HEK293T (cell line): ENCODE measurements at regions not wholly inside any gene's neighbourhood (a gene's known extent, or its start where the extent isn't known, plus 50 kb on each side); places are given as distances from the start of the nearest gene placed in this dataset.

ENCODE experiments used
- CTCF ChIA-PET: fragments of 350-600 bp; formaldehyde crosslinking; extraction: SDS; loops from one replicate; lab custom pipeline; 2021; ENCODE audit warnings: antibody characterized with exemption, inconsistent platforms; lab: Yijun Ruan, JAX
- POLR2A ChIA-PET: fragments of 350-600 bp; formaldehyde crosslinking; extraction: SDS; loops from one replicate; lab custom pipeline; 2020; ENCODE audit warnings: antibody characterized with exemption, inconsistent platforms; lab: Yijun Ruan, JAX
- DNase-seq: peaks from one replicate; pipeline ENCODE4 v3.0.0; 2012; ENCODE audit warnings: mixed read lengths; ENCODE audit errors: extremely low spot score
- ARNT ChIP-seq: fragments of 450-650 bp; IDR thresholded peaks from 2 replicates; pipeline ENCODE4 v1.6.1; 2017; ENCODE audit warnings: mild to moderate bottlenecking
- BHLHE40 ChIP-seq: fragments of 450-650 bp; IDR thresholded peaks from 2 replicates; pipeline ENCODE4 v1.6.1; 2016; ENCODE audit warnings: mild to moderate bottlenecking, moderate library complexity, borderline replicate concordance
- CTBP1 ChIP-seq: fragments of 450-650 bp; IDR thresholded peaks from 2 replicates; pipeline ENCODE4 v1.6.1; 2016; ENCODE audit warnings: borderline replicate concordance
- ELF4 ChIP-seq: fragments of 450-650 bp; IDR thresholded peaks from 2 replicates; pipeline ENCODE4 v1.6.1; 2017; ENCODE audit warnings: antibody characterized with exemption
- FOXA1 ChIP-seq: fragments of 450-650 bp; IDR thresholded peaks from 2 replicates; pipeline ENCODE4 v1.6.1; 2016; ENCODE audit warnings: mild to moderate bottlenecking
- FOXK2 ChIP-seq: fragments of 450-650 bp; IDR thresholded peaks from 2 replicates; pipeline ENCODE4 v1.6.1; 2016; ENCODE audit warnings: mild to moderate bottlenecking
- FOXM1 ChIP-seq: fragments of 450-650 bp; IDR thresholded peaks from 2 replicates; pipeline ENCODE4 v1.6.1; 2017; ENCODE audit warnings: mild to moderate bottlenecking, borderline replicate concordance
- HDGF ChIP-seq: fragments of 450-650 bp; IDR thresholded peaks from 2 replicates; pipeline ENCODE4 v1.6.1; 2017; ENCODE audit warnings: antibody characterized with exemption, borderline replicate concordance
- L3MBTL2 ChIP-seq: fragments of 450-650 bp; conservative IDR thresholded peaks from 2 replicates; pipeline ENCODE4 v1.6.1; 2016; ENCODE audit warnings: mild to moderate bottlenecking
- LEF1 ChIP-seq: fragments of 450-650 bp; IDR thresholded peaks from 2 replicates; pipeline ENCODE4 v1.6.1; 2017; ENCODE audit warnings: mild to moderate bottlenecking, borderline replicate concordance
- NFRKB ChIP-seq: fragments of 450-650 bp; IDR thresholded peaks from 2 replicates; pipeline ENCODE4 v1.6.1; 2016; ENCODE audit warnings: mild to moderate bottlenecking, moderate library complexity
- PKNOX1 ChIP-seq: fragments of 450-650 bp; IDR thresholded peaks from 2 replicates; pipeline ENCODE4 v1.6.1; 2016
- SP1 ChIP-seq: fragments of 450-650 bp; IDR thresholded peaks from 2 replicates; pipeline ENCODE4 v1.6.1; 2017
- SUZ12 ChIP-seq: fragments of 450-650 bp; IDR thresholded peaks from 2 replicates; pipeline ENCODE4 v1.6.1; 2016; ENCODE audit warnings: mild to moderate bottlenecking
- TARDBP ChIP-seq: fragments of 450-650 bp; IDR thresholded peaks from 2 replicates; pipeline ENCODE4 v1.6.1; 2016
- ZNF384 ChIP-seq: fragments of 450-650 bp; IDR thresholded peaks from 2 replicates; pipeline ENCODE4 v1.6.1; 2016

GRCh38 chrX:18065956-18066355 lies 154.7 kb downstream of the BEND2 start:
- ChIA-PET POLR2A (no interaction called here), CTCF (no interaction called here)
- no peak for DNase-seq
- TF ChIP-seq L3MBTL2 = no peak
- no peak for TF ChIP-seq FOXA1
- TF ChIP-seq ELF4 = no peak
- TF ChIP-seq ZNF384 = no peak
- no peak for TF ChIP-seq BHLHE40
- no peak for TF ChIP-seq HDGF

GRCh38 chrX:18051690-18052089 lies 169.0 kb downstream of the BEND2 start:
- POLR2A ChIA-PET = no interaction called here
- CTCF ChIA-PET = no interaction called here
- no peak for DNase-seq
- TF ChIP-seq FOXA1 = no peak
- TF ChIP-seq ELF4 = no peak
- TF ChIP-seq BHLHE40 = no peak
- TF ChIP-seq ZNF384 = no peak
- no peak for TF ChIP-seq LEF1
- TF ChIP-seq FOXK2 = no peak
- TF ChIP-seq HDGF = no peak
- no peak for TF ChIP-seq TARDBP

GRCh38 chrX:18047491-18047890 lies 173.2 kb downstream of the BEND2 start:
- TF ChIP-seq LEF1 = no peak
- TF ChIP-seq BHLHE40 = no peak
- no peak for TF ChIP-seq SUZ12
- no peak for TF ChIP-seq SP1
- TF ChIP-seq TARDBP = no peak
- TF ChIP-seq CTBP1 = no peak
- no peak for TF ChIP-seq FOXM1
- TF ChIP-seq NFRKB = no peak
- TF ChIP-seq L3MBTL2 = no peak
- TF ChIP-seq PKNOX1 = no peak
- TF ChIP-seq ELF4 = no peak
- no peak for TF ChIP-seq HDGF
- no peak for TF ChIP-seq ZNF384
- POLR2A ChIA-PET = no interaction called here
- no peak for DNase-seq
- CTCF ChIA-PET = no interaction called here

GRCh38 chrX:18045436-18045835 lies 175.2 kb downstream of the BEND2 start:
- CTCF ChIA-PET = no interaction called here
- DNase-seq = no peak
- POLR2A ChIA-PET = no interaction called here
- TF ChIP-seq FOXK2 = no peak
- no peak for TF ChIP-seq ZNF384
- no peak for TF ChIP-seq TARDBP
- TF ChIP-seq CTBP1 = no peak
- TF ChIP-seq LEF1 = no peak
- no peak for TF ChIP-seq ELF4
- TF ChIP-seq NFRKB = no peak
- no peak for TF ChIP-seq ARNT

- ChIA-PET CTCF (no interaction called here), POLR2A (no interaction called here)
- TF ChIP-seq LEF1 (no peak), ARNT (no peak), L3MBTL2 (no peak), SP1 (no peak), CTBP1 (no peak), FOXM1 (no peak), ELF4 (no peak), FOXA1 (no peak), SUZ12 (no peak), HDGF (no peak), NFRKB (no peak), ZNF384 (no peak), TARDBP (no peak), PKNOX1 (no peak), BHLHE40 (no peak), FOXK2 (no peak)
- DNase-seq = no peak
Observed at GRCh38 chrX:18042776-18043175, 177.9 kb downstream of the BEND2 start.

- no peak for TF ChIP-seq TARDBP
- TF ChIP-seq SUZ12 = no peak
- TF ChIP-seq FOXK2 = no peak
- TF ChIP-seq ARNT = no peak
- no peak for TF ChIP-seq ZNF384
- no peak for TF ChIP-seq FOXA1
- no peak for TF ChIP-seq L3MBTL2
- TF ChIP-seq BHLHE40 = no peak
- TF ChIP-seq NFRKB = no peak
- TF ChIP-seq LEF1 = no peak
- DNase-seq = no peak
- ChIA-PET CTCF (no interaction called here), POLR2A (no interaction called here)
Observed at GRCh38 chrX:18041656-18042055, 179.0 kb downstream of the BEND2 start.

GRCh38 chrX:18039023-18039422 lies 177.9 kb upstream of the RAI2 start:
- CTCF ChIA-PET = no interaction called here
- POLR2A ChIA-PET = no interaction called here
- no peak for DNase-seq
- TF ChIP-seq NFRKB (no peak), FOXA1 (no peak), ARNT (no peak), HDGF (no peak), SP1 (no peak), LEF1 (no peak), ELF4 (no peak), FOXK2 (no peak), FOXM1 (no peak)
